Keratinocyte (primary cell): ENCODE measurements at regions not wholly inside any gene's neighbourhood (a gene's known extent, or its start where the extent isn't known, plus 50 kb on each side); places are given as distances from the start of the nearest gene placed in this dataset.

Experiments used
- EZH2 ChIP-seq: IDR thresholded peaks from one replicate; pipeline ENCODE4 v1.6.1; 2012; ENCODE audit warnings: inconsistent platforms, mild to moderate bottlenecking, low read length, moderate library complexity
- TF ChIP-seq, protein P1 (sequence below), 3 experiments: IDR thresholded peaks in 1 of 3; conservative IDR thresholded peaks in 1 of 3; optimal IDR thresholded peaks in 1 of 3; 2 replicates in 2 of 3; 3 replicates in 1 of 3; pipeline versions ENCODE3 to v1.5.1; 2011; ENCODE audit warnings: low read length in 3 of 3, mild to moderate bottlenecking in 3 of 3, moderate library complexity in 2 of 3, control low read depth in 1 of 3, inconsistent platforms in 1 of 3; ENCODE audit not compliant: insufficient read depth in 2 of 3; ENCODE audit errors: extremely low read depth in 1 of 3

DNA sequence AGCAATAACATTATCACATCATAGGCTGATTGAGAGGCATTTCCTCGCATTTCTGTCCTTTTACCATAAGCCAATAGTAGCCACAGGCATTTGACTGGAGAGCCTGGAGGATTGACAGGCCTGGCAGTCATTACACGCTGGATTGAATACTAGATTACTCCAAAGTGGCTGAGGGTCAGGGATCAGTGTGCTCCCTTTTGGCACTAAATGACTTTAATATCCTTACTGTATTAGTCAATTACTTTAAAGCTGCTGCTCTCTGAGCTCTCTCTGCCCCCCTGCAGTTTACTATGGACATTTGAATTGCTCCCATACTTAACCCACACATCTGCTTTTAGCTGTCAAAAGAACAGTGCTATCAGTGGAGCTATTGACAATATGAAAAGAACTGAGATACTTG, 302.0 kb downstream of the TFEC start:
- TF ChIP-seq, protein P1, sequence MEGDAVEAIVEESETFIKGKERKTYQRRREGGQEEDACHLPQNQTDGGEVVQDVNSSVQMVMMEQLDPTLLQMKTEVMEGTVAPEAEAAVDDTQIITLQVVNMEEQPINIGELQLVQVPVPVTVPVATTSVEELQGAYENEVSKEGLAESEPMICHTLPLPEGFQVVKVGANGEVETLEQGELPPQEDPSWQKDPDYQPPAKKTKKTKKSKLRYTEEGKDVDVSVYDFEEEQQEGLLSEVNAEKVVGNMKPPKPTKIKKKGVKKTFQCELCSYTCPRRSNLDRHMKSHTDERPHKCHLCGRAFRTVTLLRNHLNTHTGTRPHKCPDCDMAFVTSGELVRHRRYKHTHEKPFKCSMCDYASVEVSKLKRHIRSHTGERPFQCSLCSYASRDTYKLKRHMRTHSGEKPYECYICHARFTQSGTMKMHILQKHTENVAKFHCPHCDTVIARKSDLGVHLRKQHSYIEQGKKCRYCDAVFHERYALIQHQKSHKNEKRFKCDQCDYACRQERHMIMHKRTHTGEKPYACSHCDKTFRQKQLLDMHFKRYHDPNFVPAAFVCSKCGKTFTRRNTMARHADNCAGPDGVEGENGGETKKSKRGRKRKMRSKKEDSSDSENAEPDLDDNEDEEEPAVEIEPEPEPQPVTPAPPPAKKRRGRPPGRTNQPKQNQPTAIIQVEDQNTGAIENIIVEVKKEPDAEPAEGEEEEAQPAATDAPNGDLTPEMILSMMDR (optimal IDR thresholded peaks at IDR 0.05 in 1 of 3, IDR thresholded peaks at IDR 0.05 in 1 of 3, conservative IDR thresholded peaks at IDR 0.05 in 1 of 3; ENCODE audit: extremely low read depth in 1 of 3, insufficient read depth in 2 of 3, low read length in 3 of 3): no peak
- TF ChIP-seq EZH2: no peak
